ENCODE measurements at regions not wholly inside any gene's neighbourhood (a gene's known extent, or its start where the extent isn't known, plus 50 kb on each side); places are given as distances from the start of the nearest gene placed in this dataset.

DNA sequence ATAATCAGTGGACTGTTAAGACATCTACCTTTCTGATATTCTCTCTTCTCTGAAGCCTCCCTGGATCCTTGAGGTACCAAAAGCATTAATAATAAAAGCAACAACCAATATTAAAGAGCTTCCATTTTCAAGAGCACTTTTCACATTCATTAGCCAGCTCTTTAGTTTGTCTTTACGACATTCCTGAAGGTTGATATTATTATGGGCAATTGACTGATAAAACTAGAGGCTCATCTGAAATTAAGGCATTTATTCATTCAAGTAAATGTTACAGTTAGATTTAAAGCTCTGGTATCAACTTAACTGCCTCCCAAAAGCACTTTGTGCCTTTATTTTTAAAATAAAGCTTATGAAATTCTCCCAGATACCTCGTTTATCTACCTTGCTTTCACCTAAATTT is 199.6 kb downstream of the PLK2 start:
- no peak for DNase-seq (ENCODE audit: low spot score in 2 of 2)
- WGBS, 2 donors, result 88 to 91% methylated on average over 2 of the region's 2 CpGs
- intact Hi-C loops (cut with DNase I; ENCODE audit: low total_unique reads), result no loop called here
- TF ChIP-seq, protein P1, sequence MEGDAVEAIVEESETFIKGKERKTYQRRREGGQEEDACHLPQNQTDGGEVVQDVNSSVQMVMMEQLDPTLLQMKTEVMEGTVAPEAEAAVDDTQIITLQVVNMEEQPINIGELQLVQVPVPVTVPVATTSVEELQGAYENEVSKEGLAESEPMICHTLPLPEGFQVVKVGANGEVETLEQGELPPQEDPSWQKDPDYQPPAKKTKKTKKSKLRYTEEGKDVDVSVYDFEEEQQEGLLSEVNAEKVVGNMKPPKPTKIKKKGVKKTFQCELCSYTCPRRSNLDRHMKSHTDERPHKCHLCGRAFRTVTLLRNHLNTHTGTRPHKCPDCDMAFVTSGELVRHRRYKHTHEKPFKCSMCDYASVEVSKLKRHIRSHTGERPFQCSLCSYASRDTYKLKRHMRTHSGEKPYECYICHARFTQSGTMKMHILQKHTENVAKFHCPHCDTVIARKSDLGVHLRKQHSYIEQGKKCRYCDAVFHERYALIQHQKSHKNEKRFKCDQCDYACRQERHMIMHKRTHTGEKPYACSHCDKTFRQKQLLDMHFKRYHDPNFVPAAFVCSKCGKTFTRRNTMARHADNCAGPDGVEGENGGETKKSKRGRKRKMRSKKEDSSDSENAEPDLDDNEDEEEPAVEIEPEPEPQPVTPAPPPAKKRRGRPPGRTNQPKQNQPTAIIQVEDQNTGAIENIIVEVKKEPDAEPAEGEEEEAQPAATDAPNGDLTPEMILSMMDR (IDR thresholded peaks at IDR 0.05), result no peak
- TF ChIP-seq POLR2A (IDR thresholded peaks at IDR 0.05), result no peak
- no peak overlapping the region for H3K4me3 ChIP-seq (ENCODE audit: low read depth, poor library complexity, severe bottlenecking)

DNA sequence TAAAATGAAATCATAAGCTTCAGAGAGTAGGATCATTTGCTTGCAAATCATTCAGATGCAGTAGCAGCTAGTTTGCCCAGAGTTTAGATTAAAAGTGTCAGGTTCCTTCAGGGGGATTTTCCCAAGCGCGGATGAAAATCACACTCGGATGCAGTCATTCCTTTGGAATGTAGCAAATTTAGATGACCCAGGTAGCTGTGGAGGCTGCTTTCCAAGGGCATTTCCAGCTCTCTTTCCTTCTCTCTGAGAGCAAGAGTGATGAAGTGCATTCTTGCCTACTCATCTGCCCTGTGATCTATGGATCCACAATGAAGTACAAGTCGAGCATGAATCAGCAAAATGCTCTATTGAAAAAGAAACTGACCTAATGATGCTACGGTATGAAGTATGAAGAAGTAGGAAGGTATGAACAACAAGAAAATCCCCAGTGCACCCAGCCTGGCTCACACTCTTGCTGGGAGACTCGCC is 200.2 kb downstream of the PLK2 start:
- intact Hi-C loops (cut with DNase I; ENCODE audit: low total_unique reads), result no loop called here
- WGBS, 2 donors, result 35 to 38% methylated on average over 6 of the region's 6 CpGs
- TF ChIP-seq, protein P1 (IDR thresholded peaks at IDR 0.05), result no peak
- no peak for TF ChIP-seq POLR2A (IDR thresholded peaks at IDR 0.05)
- H3K4me3 ChIP-seq (ENCODE audit: low read depth, poor library complexity, severe bottlenecking), result no peak overlapping the region
- DNase-seq (ENCODE audit: low spot score in 2 of 2), result no peak

DNA sequence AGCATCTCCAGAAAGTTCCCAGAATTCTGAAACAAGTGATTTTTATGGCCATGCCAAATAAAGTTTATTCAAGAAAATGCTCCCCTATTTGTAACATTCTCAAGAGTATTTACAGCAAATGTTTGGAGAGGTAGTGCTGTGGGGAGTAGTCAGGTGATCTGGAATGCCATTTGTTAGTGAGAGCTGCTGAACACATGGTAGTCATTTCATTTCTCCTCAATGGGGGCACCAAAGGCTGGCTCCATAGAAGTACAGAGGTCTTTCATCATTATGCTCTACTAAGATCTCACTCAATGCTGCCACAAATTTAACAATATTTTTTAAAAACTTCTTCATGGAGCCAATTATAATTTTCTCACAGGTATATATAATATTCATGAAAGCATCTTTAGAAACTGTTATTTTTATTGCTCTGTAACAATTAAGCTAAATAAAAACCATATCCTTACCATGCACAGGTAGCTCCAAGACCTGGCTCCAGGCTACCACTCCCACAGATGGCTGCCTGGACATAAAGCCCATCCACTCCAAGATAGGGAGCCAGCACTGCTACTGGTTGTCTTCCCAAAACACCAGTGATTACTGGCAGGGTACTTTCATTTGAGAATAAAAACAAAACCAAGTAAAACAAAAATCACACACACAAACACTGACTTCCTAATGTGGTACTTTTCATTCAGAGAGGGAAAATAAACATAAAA is 200.8 kb downstream of the PLK2 start:
- no peak overlapping the region for H3K4me3 ChIP-seq (ENCODE audit: low read depth, poor library complexity, severe bottlenecking)
- TF ChIP-seq, protein P1 (IDR thresholded peaks at IDR 0.05), result no peak
- TF ChIP-seq POLR2A (IDR thresholded peaks at IDR 0.05), result no peak
- no peak for DNase-seq (ENCODE audit: low spot score in 2 of 2)
- intact Hi-C loops (cut with DNase I; ENCODE audit: low total_unique reads), result no loop called here

DNA sequence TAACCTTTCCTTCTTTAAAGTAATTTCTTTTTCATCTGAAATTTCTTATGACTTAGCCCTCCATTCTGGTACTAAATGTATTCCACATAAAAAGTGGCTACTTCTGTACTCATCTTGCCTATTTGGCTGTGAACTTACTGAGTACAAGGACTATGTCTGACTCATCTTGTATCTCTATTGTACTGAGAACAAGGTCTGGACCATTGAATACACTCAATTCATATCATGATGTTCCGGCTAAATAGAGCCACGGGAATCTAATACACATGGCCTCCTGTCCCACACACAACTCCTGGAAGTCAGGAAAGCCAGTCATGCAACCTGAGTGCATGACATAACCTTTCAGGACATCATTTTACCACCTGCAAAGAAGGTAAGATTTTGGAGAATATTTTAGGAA is 203.9 kb downstream of the PLK2 start:
- intact Hi-C loops (cut with DNase I; ENCODE audit: low total_unique reads), result no loop called here
- H3K4me3 ChIP-seq (ENCODE audit: low read depth, poor library complexity, severe bottlenecking), result no peak overlapping the region
- 83 to 87% methylated on average over 2 of the region's 2 CpGs for WGBS, 2 donors
- DNase-seq (ENCODE audit: low spot score in 2 of 2), result no peak
- TF ChIP-seq, protein P1 (IDR thresholded peaks at IDR 0.05), result no peak
- TF ChIP-seq POLR2A (IDR thresholded peaks at IDR 0.05), result no peak

DNA sequence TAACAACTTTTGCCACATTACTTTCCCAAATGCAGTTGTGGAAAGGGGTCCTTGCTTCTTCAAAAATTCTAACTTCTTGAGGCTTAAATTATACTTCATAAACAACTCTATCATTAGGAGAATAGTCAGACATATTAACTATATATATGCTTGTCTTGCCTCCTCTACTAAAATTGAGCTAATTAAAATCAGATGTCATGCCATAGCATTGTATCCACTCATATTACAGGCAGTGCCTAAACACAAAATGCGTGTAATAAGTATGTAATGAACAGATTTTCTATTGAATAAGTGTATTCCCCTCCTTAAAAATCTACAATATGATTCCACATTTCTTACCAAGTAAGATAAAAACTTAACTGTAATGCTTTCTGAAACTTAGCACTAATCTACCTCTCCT is 204.5 kb downstream of the PLK2 start:
- TF ChIP-seq, protein P1 (IDR thresholded peaks at IDR 0.05), result no peak
- no peak for TF ChIP-seq POLR2A (IDR thresholded peaks at IDR 0.05)
- DNase-seq (ENCODE audit: low spot score in 2 of 2), result no peak
- 93% methylated on average over 1 of the region's 1 CpG for WGBS, 2 donors

DNA sequence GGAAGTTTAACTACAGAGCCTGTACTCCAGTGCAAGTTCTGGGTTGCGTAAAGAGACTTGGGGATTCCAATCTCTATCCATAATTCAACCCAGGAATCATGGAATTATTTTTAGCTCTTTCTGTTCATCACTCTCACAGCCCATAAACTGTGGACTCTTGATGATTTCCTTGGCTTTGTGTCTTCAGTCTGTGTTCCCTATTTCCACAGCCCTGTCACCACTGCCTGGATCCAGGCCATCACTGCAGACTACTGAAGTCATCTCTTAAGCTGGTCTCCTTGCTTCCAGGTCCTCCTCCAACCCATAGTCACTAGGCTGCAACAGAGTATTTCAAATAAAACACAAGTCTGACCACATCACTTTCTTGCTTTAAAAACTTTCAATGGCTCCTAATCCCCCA is 211.7 kb downstream of the PLK2 start:
- no peak for DNase-seq (ENCODE audit: low spot score in 2 of 2)
- 67 to 75% methylated on average over 1 of the region's 1 CpG for WGBS, 2 donors
- no peak overlapping the region for H3K4me3 ChIP-seq (ENCODE audit: low read depth, poor library complexity, severe bottlenecking)
- TF ChIP-seq, protein P1 (IDR thresholded peaks at IDR 0.05), result no peak
- TF ChIP-seq POLR2A (IDR thresholded peaks at IDR 0.05), result no peak
- intact Hi-C loops (cut with DNase I; ENCODE audit: low total_unique reads), result no loop called here

More for the DNA sequence above, 204.5 kb downstream of the PLK2 start:
- no peak overlapping the region for H3K4me3 ChIP-seq (ENCODE audit: low read depth, poor library complexity, severe bottlenecking)
- intact Hi-C loops (cut with DNase I; ENCODE audit: low total_unique reads), result no loop called here

All from lower leg skin (tissue), 4 donors.